Prostate gland (tissue), 2 donors: ENCODE measurements at regions not wholly inside any gene's neighbourhood (a gene's known extent, or its start where the extent isn't known, plus 50 kb on each side); places are given as distances from the start of the nearest gene placed in this dataset.

Experiments
- DNase-seq: peaks from one replicate; pipeline ENCODE4 v3.0.0-alpha.2; 2019; ENCODE audit warnings: low spot score
- H3K27ac ChIP-seq, 2 donors: fragments of 200-600 bp; sonication (generic); 2 replicates each; pipeline ENCODE4 v1.5.1; 2017 to 2019
- H3K27me3 ChIP-seq: fragments of 200-600 bp; sonication (generic); replicated peaks from 2 replicates; pipeline ENCODE4 v1.5.1; 2019; ENCODE audit not compliant: insufficient read depth
- H3K36me3 ChIP-seq, 2 donors: fragments of 200-600 bp; sonication (generic); 1 replicate in 1 of 2; 2 replicates in 1 of 2; pipeline versions ENCODE4 v1.5.1 to v1.8.1; 2017 to 2019
- H3K4me1 ChIP-seq: fragments of 200-600 bp; sonication (generic); replicated peaks from 2 replicates; pipeline ENCODE4 v1.5.1; 2019
- H3K4me3 ChIP-seq, 2 donors: fragments of 200-600 bp; sonication (generic); 2 replicates each; pipeline ENCODE4 v1.5.1; 2017 to 2019
- H3K9me3 ChIP-seq: fragments of 200-600 bp; sonication (generic); 2 replicates; pipeline ENCODE4 v1.5.1; 2017
- CTCF ChIP-seq, 4 experiments: fragments of 200-600 bp in 2 of 4; fragments of 450-650 bp in 2 of 4; sonication (generic) in 2 of 4; IDR thresholded peaks; 1 replicate in 3 of 4; 2 replicates in 1 of 4; pipeline ENCODE4 v1.5.1; 2016 to 2019; ENCODE audit warnings: antibody characterized with exemption in 4 of 4, mild to moderate bottlenecking in 2 of 4, moderate library complexity in 2 of 4
- POLR2A ChIP-seq: fragments of 450-650 bp; IDR thresholded peaks from one replicate; pipeline ENCODE4 v1.6.1; 2016; ENCODE audit warnings: antibody characterized with exemption, mild to moderate bottlenecking
- POLR2AphosphoS5 ChIP-seq: sonication (generic); formaldehyde crosslinking; IDR thresholded peaks from one replicate; pipeline ENCODE4 v1.6.1; 2017; ENCODE audit warnings: antibody characterized with exemption
- WGBS: methylation state at CpG from one replicate; pipeline ENCODE4 v1.1.5; 2018; 5-methylcytosine and 5-hydroxymethylcytosine counted together
- intact Hi-C: fragments of 100-400 bp; cut with DNase I; formaldehyde crosslinking; loops from one replicate; pipeline ENCODE4 v1.14.2; 2022

DNA sequence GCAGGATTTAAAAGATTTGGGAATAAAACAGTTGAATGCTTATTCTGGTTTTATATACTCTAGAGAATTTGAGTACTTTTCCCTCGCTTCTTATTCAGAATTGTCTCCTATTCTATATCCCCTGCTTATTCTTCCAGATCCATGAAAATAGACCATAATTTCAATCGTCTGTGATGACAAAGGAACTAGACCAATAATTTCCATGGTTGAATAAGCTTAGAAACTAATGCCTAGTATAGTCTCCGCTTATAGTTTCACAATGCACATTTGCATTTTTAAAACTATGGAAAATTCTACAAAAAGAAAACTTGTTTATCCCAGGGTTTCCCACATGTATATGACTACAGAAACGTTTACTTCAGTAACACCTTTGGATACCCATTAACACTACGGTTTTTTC, 247.4 kb upstream of the NR5A2 start:
- intact Hi-C loops: no loop called here
- TF ChIP-seq POLR2AphosphoS5 (no peak), CTCF (IDR thresholded peaks at IDR 0.05) (no peak), POLR2A (no peak)
- H3K4me3 ChIP-seq: no peak overlapping the region
- WGBS: 90% methylated on average over 5 of the region's 5 CpGs
- no peaks in the 10 kb centered on the region for H3K4me1 ChIP-seq
- no peaks in the 10 kb centered on the region for H3K27me3 ChIP-seq
- H3K27ac ChIP-seq: no peak overlapping the region
- no peaks in the 10 kb centered on the region for H3K9me3 ChIP-seq
- H3K36me3 ChIP-seq: no peaks in the 10 kb centered on the region
- DNase-seq: no peak

DNA sequence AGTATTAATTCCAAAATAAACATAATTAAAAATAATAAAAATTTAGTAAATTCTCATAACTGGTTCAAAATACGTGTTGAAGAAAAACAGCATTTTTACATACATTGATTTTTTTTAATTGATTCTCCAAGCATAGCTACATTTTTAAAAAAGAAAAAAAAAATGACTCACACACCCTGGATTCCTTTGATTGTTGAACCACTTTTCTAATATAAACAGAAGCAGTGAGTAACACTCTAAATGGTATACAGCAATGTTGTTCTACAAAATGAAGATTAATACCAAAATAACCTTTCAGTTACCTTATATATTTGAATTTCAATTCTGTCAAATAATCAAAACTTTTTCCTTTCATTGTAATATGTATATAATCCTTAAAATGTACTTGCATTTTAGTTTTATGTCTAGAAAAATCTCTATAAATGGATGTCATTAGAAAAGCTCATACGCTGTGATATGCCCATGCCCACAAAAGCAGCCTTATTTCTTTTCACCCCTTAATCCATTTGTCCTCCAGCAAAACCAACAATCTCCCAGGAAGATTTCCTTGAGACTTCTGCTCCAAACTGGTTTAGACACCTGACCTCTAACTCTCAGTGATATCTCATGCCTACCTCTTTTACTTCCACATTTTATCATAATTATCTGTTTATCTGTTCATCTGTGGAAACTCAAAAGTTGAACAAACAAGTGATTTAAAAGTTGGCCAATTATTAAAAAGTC, 246.4 kb upstream of the NR5A2 start:
- H3K4me3 ChIP-seq: no peak overlapping the region
- intact Hi-C loops: no loop called here
- WGBS: 97% methylated on average over 2 of the region's 2 CpGs
- DNase-seq: no peak
- no peaks in the 10 kb centered on the region for H3K27me3 ChIP-seq
- H3K27ac ChIP-seq: no peak overlapping the region
- no peaks in the 10 kb centered on the region for H3K4me1 ChIP-seq
- no peak for TF ChIP-seq POLR2A
- TF ChIP-seq POLR2AphosphoS5: no peak
- TF ChIP-seq CTCF (IDR thresholded peaks at IDR 0.05): no peak
- H3K36me3 ChIP-seq: no peaks in the 10 kb centered on the region
- no peaks in the 10 kb centered on the region for H3K9me3 ChIP-seq

- intact Hi-C loops: no loop called here
- WGBS: 24% methylated on average over 2 of the region's 2 CpGs
- H3K27me3 ChIP-seq: no peaks in the 10 kb centered on the region
- H3K4me1 ChIP-seq: no peaks in the 10 kb centered on the region
- no peaks in the 10 kb centered on the region for H3K9me3 ChIP-seq
- H3K36me3 ChIP-seq: no peaks in the 10 kb centered on the region
- H3K4me3 ChIP-seq: no peak overlapping the region
- TF ChIP-seq POLR2AphosphoS5 (no peak), POLR2A (no peak), CTCF (IDR thresholded peaks at IDR 0.05) (no peak)
- DNase-seq: no peak
- no peak overlapping the region for H3K27ac ChIP-seq
Observed at GRCh38 chr1:199784138-199784895, 243.2 kb upstream of the NR5A2 start.

DNA sequence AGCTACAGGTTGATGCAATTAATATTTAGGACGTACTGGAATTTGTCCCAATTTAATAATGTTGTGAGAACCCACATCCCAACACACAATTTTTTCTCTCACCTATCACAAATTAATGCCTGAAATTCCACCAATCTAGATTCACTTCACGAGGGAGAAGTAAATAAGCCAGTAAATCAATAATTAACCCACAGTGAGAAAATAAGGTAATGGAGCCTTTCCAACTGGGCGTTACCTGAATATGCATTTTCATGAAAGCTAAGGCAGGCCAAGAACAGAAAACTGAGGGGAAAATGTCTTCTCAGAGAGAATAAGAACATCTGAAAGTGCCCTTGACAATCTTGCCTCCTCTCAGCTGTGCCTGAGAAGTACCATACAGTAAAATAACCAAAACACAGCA, 240.8 kb upstream of the NR5A2 start:
- Histone ChIP-seq H3K36me3 (no peaks in the 10 kb centered on the region), H3K4me3 (no peak overlapping the region), H3K27ac (no peak overlapping the region), H3K4me1 (no peaks in the 10 kb centered on the region), H3K27me3 (no peaks in the 10 kb centered on the region), H3K9me3 (no peaks in the 10 kb centered on the region)
- TF ChIP-seq POLR2AphosphoS5 (no peak), POLR2A (no peak), CTCF (IDR thresholded peaks at IDR 0.05) (no peak)
- WGBS: 59% methylated on average over 3 of the region's 3 CpGs
- intact Hi-C loops: no loop called here
- DNase-seq: no peak

GRCh38 chr1:199789141-199789540, 238.4 kb upstream of the NR5A2 start:
- Histone ChIP-seq H3K9me3 (no peaks in the 10 kb centered on the region), H3K27ac (no peak overlapping the region), H3K36me3 (no peaks in the 10 kb centered on the region), H3K27me3 (no peaks in the 10 kb centered on the region), H3K4me1 (no peaks in the 10 kb centered on the region), H3K4me3 (no peak overlapping the region)
- no peak for DNase-seq
- WGBS: 87% methylated on average over 1 of the region's 1 CpG
- TF ChIP-seq POLR2A (no peak), CTCF (IDR thresholded peaks at IDR 0.05) (no peak), POLR2AphosphoS5 (no peak)
- intact Hi-C loops: no loop called here
